ENCODE measurements at regions not wholly inside any gene's neighbourhood (a gene's known extent, or its start where the extent isn't known, plus 50 kb on each side); places are given as distances from the start of the nearest gene placed in this dataset.

- ChIA-PET POLR2A (no interaction called here), CTCF (interaction anchor here (1.2 kb wide), 1 partner anchor 64 kb away, joined by 3 read pairs; no protein-coding TSS in a partner anchor)
Measured at GRCh38 chr1:184156521-184157393, 105.2 kb downstream of the TSEN15 start.

GRCh38 chr1:184157394-184157742, 105.8 kb downstream of the TSEN15 start:
- TF ChIP-seq WT1 (tag by site-specific recombination; IDR thresholded peaks at IDR 0.05) (peak; percentile 83), ZNF354C (tag by site-specific recombination; IDR thresholded peaks at IDR 0.05; ENCODE audit: borderline replicate concordance, low read depth) (no peak)
- Histone ChIP-seq H3K9me3 (ENCODE audit: control insufficient read depth, insufficient read depth, low read depth, low read length) (no peaks in the 10 kb centered on the region), H3K4me1 (ENCODE audit: control insufficient read depth, insufficient read depth, low read length) (peaks cover 2% of the 10 kb centered on the region; the same call in 1 of the 2 replicates), H3K27ac (ENCODE audit: extremely low read depth, low read depth, low read length) (no peak overlapping the region), H3K4me3 (ENCODE audit: low read depth, low read length) (no peak overlapping the region), H3K36me3 (ENCODE audit: control insufficient read depth in 2 of 2, insufficient read depth in 1 of 2, low read length in 2 of 2) (no peaks in the 10 kb centered on the region)
- ChIA-PET CTCF (no interaction called here), POLR2A (no interaction called here)

More at GRCh38 chr1:184156521-184157393, 105.2 kb downstream of the TSEN15 start:
- H3K4me3 ChIP-seq (ENCODE audit: low read depth, low read length) = no peak overlapping the region
- H3K9me3 ChIP-seq (ENCODE audit: control insufficient read depth, insufficient read depth, low read depth, low read length) = no peaks in the 10 kb centered on the region
- H3K27ac ChIP-seq (ENCODE audit: extremely low read depth, low read depth, low read length) = no peak overlapping the region
- TF ChIP-seq ZNF658 (tag by site-specific recombination; IDR thresholded peaks at IDR 0.05) = no peak
- TF ChIP-seq ZIC2 (tag by site-specific recombination; IDR thresholded peaks at IDR 0.05) = peak; percentile 66
- TF ChIP-seq ZFHX2 (tag by site-specific recombination; conservative IDR thresholded peaks at IDR 0.05) = peak; percentile 45; the same call in 1 of the 2 replicates
- 0 out of 2 replicates have a peak, but pooled peaks have one; percentile 32 for TF ChIP-seq EGR2 (tag by site-specific recombination; IDR thresholded peaks at IDR 0.05; ENCODE audit: low read depth)
- no peaks in the 10 kb centered on the region for H3K36me3 ChIP-seq (ENCODE audit: control insufficient read depth in 2 of 2, insufficient read depth in 1 of 2, low read length in 2 of 2)
- H3K4me1 ChIP-seq (ENCODE audit: control insufficient read depth, insufficient read depth, low read length) = peaks cover 2% of the 10 kb centered on the region; the same call in 1 of the 2 replicates

GRCh38 chr1:184158896-184159681, 107.6 kb downstream of the TSEN15 start:
- ChIA-PET POLR2A (no interaction called here), CTCF (no interaction called here)
- no peak overlapping the region for H3K27ac ChIP-seq (ENCODE audit: extremely low read depth, low read depth, low read length)
- H3K36me3 ChIP-seq (ENCODE audit: control insufficient read depth in 2 of 2, insufficient read depth in 1 of 2, low read length in 2 of 2) = no peaks in the 10 kb centered on the region
- H3K9me3 ChIP-seq (ENCODE audit: control insufficient read depth, insufficient read depth, low read depth, low read length) = no peaks in the 10 kb centered on the region
- H3K4me1 ChIP-seq (ENCODE audit: control insufficient read depth, insufficient read depth, low read length) = peaks cover 2% of the 10 kb centered on the region; the same call in 1 of the 2 replicates
- H3K4me3 ChIP-seq (ENCODE audit: low read depth, low read length) = no peak overlapping the region
- TF ChIP-seq ZNF398 (tag by site-specific recombination; IDR thresholded peaks at IDR 0.05) (no peak), BCL6B (tag by site-specific recombination; IDR thresholded peaks at IDR 0.05) (no peak), ZNF623 (tag by site-specific recombination; IDR thresholded peaks at IDR 0.05) (peak; percentile 48; the same call in 1 of the 2 replicates)

GRCh38 chr1:184160236-184160635, 108.7 kb downstream of the TSEN15 start:
- no peak overlapping the region for H3K4me3 ChIP-seq (ENCODE audit: low read depth, low read length)
- peaks cover 2% of the 10 kb centered on the region; the same call in 1 of the 2 replicates for H3K4me1 ChIP-seq (ENCODE audit: control insufficient read depth, insufficient read depth, low read length)
- no peak overlapping the region for H3K27ac ChIP-seq (ENCODE audit: extremely low read depth, low read depth, low read length)
- no peaks in the 10 kb centered on the region for H3K9me3 ChIP-seq (ENCODE audit: control insufficient read depth, insufficient read depth, low read depth, low read length)
- no peaks in the 10 kb centered on the region for H3K36me3 ChIP-seq (ENCODE audit: control insufficient read depth in 2 of 2, insufficient read depth in 1 of 2, low read length in 2 of 2)
- POLR2A ChIA-PET = interaction anchor here (0.6 kb wide), 1 partner anchor 1082 kb away, joined by 3 read pairs; no protein-coding TSS in a partner anchor
- CTCF ChIA-PET = no interaction called here
- TF ChIP-seq ZNF777 (tag by site-specific recombination; IDR thresholded peaks at IDR 0.05; ENCODE audit: borderline replicate concordance) (no peak), SP2 (tag by site-specific recombination; IDR thresholded peaks at IDR 0.05) (no peak), ZNF610 (tag by site-specific recombination; IDR thresholded peaks at IDR 0.05; ENCODE audit: borderline replicate concordance) (no peak), ZNF513 (tag by site-specific recombination; IDR thresholded peaks at IDR 0.05) (no peak), ZNF580 (tag by site-specific recombination; IDR thresholded peaks at IDR 0.05) (no peak), TCF7L2 (IDR thresholded peaks at IDR 0.05; ENCODE audit: borderline replicate concordance, low read depth, low read length) (no peak), ZNF174 (tag by site-specific recombination; IDR thresholded peaks at IDR 0.05) (no peak), ZNF677 (tag by site-specific recombination; IDR thresholded peaks at IDR 0.05) (0 out of 2 replicates have a peak, but pooled peaks have one; percentile 35), ZNF37A (tag by site-specific recombination; IDR thresholded peaks at IDR 0.05) (no peak), ZNF571 (tag by site-specific recombination; IDR thresholded peaks at IDR 0.05) (no peak), SETDB1 (IDR thresholded peaks at IDR 0.05; ENCODE audit: insufficient read length, low read length) (peak; percentile 52), ZBTB48 (tag by site-specific recombination; IDR thresholded peaks at IDR 0.05) (no peak), ZIC2 (tag by site-specific recombination; IDR thresholded peaks at IDR 0.05) (no peak)
